ENCODE measurements at regions not wholly inside any gene's neighbourhood (a gene's known extent, or its start where the extent isn't known, plus 50 kb on each side); places are given as distances from the start of the nearest gene placed in this dataset.

GRCh38 chr5:53219174-53219573 lies 109.6 kb upstream of the MOCS2 start:
- no peaks in the 10 kb centered on the region for H3K36me3 Mint-ChIP-seq (ENCODE audit: low read depth)
- TF ChIP-seq CTCF (IDR thresholded peaks at IDR 0.05; ENCODE audit: unreplicated experiment in 3 of 3) = no peak
- no peak overlapping the region for H3K27ac Mint-ChIP-seq
- H3K4me1 Mint-ChIP-seq = no peaks in the 10 kb centered on the region
- H3K4me3 Mint-ChIP-seq = no peak overlapping the region
- peaks cover 3% of the 10 kb centered on the region for H3K27me3 Mint-ChIP-seq (ENCODE audit: low read depth)
- H3K9me3 Mint-ChIP-seq = peaks cover 26% of the 10 kb centered on the region

DNA sequence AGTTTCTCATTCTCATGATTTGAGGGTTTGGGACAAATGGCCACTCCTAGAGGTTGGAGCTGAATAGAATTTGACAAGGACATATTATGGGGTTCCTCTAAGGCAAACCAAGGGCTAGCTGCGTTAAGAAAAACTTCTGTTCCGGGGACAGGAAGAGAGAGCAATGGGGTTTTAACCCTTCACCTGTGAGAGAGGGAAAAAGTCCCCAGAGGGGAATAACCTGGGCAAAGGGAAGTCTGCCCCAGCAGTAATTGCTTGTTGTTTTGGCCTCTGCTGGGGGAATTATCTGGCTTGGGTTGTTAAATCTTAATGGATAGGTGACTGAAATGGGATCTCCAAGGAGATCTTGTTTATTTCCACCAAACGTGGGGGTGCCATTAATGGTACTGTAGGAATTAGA lies 110.1 kb upstream of the MOCS2 start:
- Mint-ChIP-seq H3K27ac (no peak overlapping the region), H3K4me3 (no peak overlapping the region), H3K36me3 (ENCODE audit: low read depth) (no peaks in the 10 kb centered on the region), H3K4me1 (no peaks in the 10 kb centered on the region), H3K27me3 (ENCODE audit: low read depth) (peaks cover 3% of the 10 kb centered on the region), H3K9me3 (peaks cover 26% of the 10 kb centered on the region)
- no peak for TF ChIP-seq CTCF (IDR thresholded peaks at IDR 0.05; ENCODE audit: unreplicated experiment in 3 of 3)

- Mint-ChIP-seq H3K27ac (no peak overlapping the region), H3K27me3 (ENCODE audit: low read depth) (no peaks in the 10 kb centered on the region), H3K36me3 (ENCODE audit: low read depth) (no peaks in the 10 kb centered on the region), H3K9me3 (peaks cover 8% of the 10 kb centered on the region), H3K4me3 (no peak overlapping the region), H3K4me1 (no peaks in the 10 kb centered on the region)
- no peak for TF ChIP-seq CTCF (IDR thresholded peaks at IDR 0.05; ENCODE audit: unreplicated experiment in 3 of 3)
Measured at GRCh38 chr5:53233645-53234405, 124.3 kb upstream of the MOCS2 start.

GRCh38 chr5:53236683-53237082 lies 127.1 kb upstream of the MOCS2 start:
- TF ChIP-seq CTCF (IDR thresholded peaks at IDR 0.05; ENCODE audit: unreplicated experiment in 3 of 3) = no peak
- Mint-ChIP-seq H3K36me3 (ENCODE audit: low read depth) (no peaks in the 10 kb centered on the region), H3K4me3 (no peak overlapping the region), H3K27ac (no peak overlapping the region), H3K27me3 (ENCODE audit: low read depth) (no peaks in the 10 kb centered on the region), H3K4me1 (peaks cover 15% of the 10 kb centered on the region), H3K9me3 (no peaks in the 10 kb centered on the region)

GRCh38 chr5:53237876-53238275 lies 128.3 kb upstream of the MOCS2 start:
- Mint-ChIP-seq H3K9me3 (no peaks in the 10 kb centered on the region), H3K27ac (no peak overlapping the region), H3K4me1 (peaks cover 15% of the 10 kb centered on the region), H3K27me3 (ENCODE audit: low read depth) (no peaks in the 10 kb centered on the region), H3K36me3 (ENCODE audit: low read depth) (no peaks in the 10 kb centered on the region), H3K4me3 (no peak overlapping the region)
- TF ChIP-seq CTCF (IDR thresholded peaks at IDR 0.05; ENCODE audit: unreplicated experiment in 3 of 3) = no peak

Data from nephron (organoid).